ENCODE measurements at regions not wholly inside any gene's neighbourhood (a gene's known extent, or its start where the extent isn't known, plus 50 kb on each side); places are given as distances from the start of the nearest gene placed in this dataset.

- Mint-ChIP-seq H3K27ac (no peak overlapping the region), H3K36me3 (no peaks in the 10 kb centered on the region), H3K9me3 (no peaks in the 10 kb centered on the region), H3K4me3 (no peak overlapping the region), H3K27me3 (ENCODE audit: low read depth) (no peaks in the 10 kb centered on the region), H3K4me1 (0 out of 2 replicates have a peak, but pooled peaks cover 5% of the 10 kb centered on the region)
- ChIA-PET POLR2A (no interaction called here), CTCF (no interaction called here)
- ATAC-seq = no peak
- DNase-seq (ENCODE audit: low spot score) = no peak
- TF ChIP-seq ZNF138 (CRISPR knock-in tag; conservative IDR thresholded peaks at IDR 0.05) (no peak), GABPB1 (CRISPR knock-in tag; IDR thresholded peaks at IDR 0.05) (no peak), ZNF423 (CRISPR knock-in tag; IDR thresholded peaks at IDR 0.05) (no peak), STAT6 (CRISPR knock-in tag; conservative IDR thresholded peaks at IDR 0.05; ENCODE audit: low read depth) (no peak), NFYB (CRISPR knock-in tag; conservative IDR thresholded peaks at IDR 0.05; ENCODE audit: low read depth) (no peak), MXD4 (CRISPR knock-in tag; IDR thresholded peaks at IDR 0.05; ENCODE audit: borderline replicate concordance) (no peak), RELA (CRISPR knock-in tag; IDR thresholded peaks at IDR 0.05; ENCODE audit: borderline replicate concordance) (no peak), IRF2 (CRISPR knock-in tag; IDR thresholded peaks at IDR 0.05; ENCODE audit: borderline replicate concordance, low read depth) (no peak), SP1 (CRISPR knock-in tag; conservative IDR thresholded peaks at IDR 0.05) (no peak), ATF2 (CRISPR knock-in tag; IDR thresholded peaks at IDR 0.05; ENCODE audit: borderline replicate concordance, low read depth) (no peak), JAZF1 (CRISPR knock-in tag; IDR thresholded peaks at IDR 0.05) (no peak), KAT7 (CRISPR knock-in tag; IDR thresholded peaks at IDR 0.05; ENCODE audit: borderline replicate concordance) (no peak), ZNF671 (CRISPR knock-in tag; IDR thresholded peaks at IDR 0.05) (no peak), GTF2I (CRISPR knock-in tag; conservative IDR thresholded peaks at IDR 0.05) (no peak), ZNF532 (CRISPR knock-in tag; IDR thresholded peaks at IDR 0.05; ENCODE audit: borderline replicate concordance) (no peak), ZNF121 (CRISPR knock-in tag; IDR thresholded peaks at IDR 0.05) (no peak)
These were observed 124.8 kb upstream of the RASSF8 start for GRCh38 chr12:25833657-25834056.

- H3K27ac Mint-ChIP-seq = no peak overlapping the region
- H3K36me3 Mint-ChIP-seq = no peaks in the 10 kb centered on the region
- POLR2A ChIA-PET = no interaction called here
- TF ChIP-seq ZNF121 (CRISPR knock-in tag; IDR thresholded peaks at IDR 0.05) = no peak
- TF ChIP-seq ZNF512 (CRISPR knock-in tag; IDR thresholded peaks at IDR 0.05; ENCODE audit: borderline replicate concordance) = no peak
- no peak for TF ChIP-seq IRF1 (CRISPR knock-in tag; IDR thresholded peaks at IDR 0.05)
- TF ChIP-seq FOXK1 (CRISPR knock-in tag; IDR thresholded peaks at IDR 0.05) = no peak
- TF ChIP-seq PREB (CRISPR knock-in tag; IDR thresholded peaks at IDR 0.05; ENCODE audit: borderline replicate concordance) = no peak
- no peak for TF ChIP-seq CREM (CRISPR knock-in tag; IDR thresholded peaks at IDR 0.05)
- no peak for TF ChIP-seq SMAD4 (CRISPR knock-in tag; IDR thresholded peaks at IDR 0.05)
- TF ChIP-seq TCF7 (CRISPR knock-in tag; IDR thresholded peaks at IDR 0.05; ENCODE audit: low read depth) = no peak
- TF ChIP-seq MXD4 (CRISPR knock-in tag; IDR thresholded peaks at IDR 0.05; ENCODE audit: borderline replicate concordance) = no peak
These were observed 123.1 kb upstream of the RASSF8 start for GRCh38 chr12:25835385-25835784.

More at GRCh38 chr12:25835385-25835784, 123.1 kb upstream of the RASSF8 start:
- 0 out of 2 replicates have a peak, but pooled peaks cover 5% of the 10 kb centered on the region for H3K4me1 Mint-ChIP-seq
- DNase-seq (ENCODE audit: low spot score) (no peak), ATAC-seq (no peak)
- no peak overlapping the region for H3K4me3 Mint-ChIP-seq
- CTCF ChIA-PET = no interaction called here
- no peaks in the 10 kb centered on the region for H3K9me3 Mint-ChIP-seq
- H3K27me3 Mint-ChIP-seq (ENCODE audit: low read depth) = no peaks in the 10 kb centered on the region
